ENCODE measurements at regions not wholly inside any gene's neighbourhood (a gene's known extent, or its start where the extent isn't known, plus 50 kb on each side); places are given as distances from the start of the nearest gene placed in this dataset.

DNA sequence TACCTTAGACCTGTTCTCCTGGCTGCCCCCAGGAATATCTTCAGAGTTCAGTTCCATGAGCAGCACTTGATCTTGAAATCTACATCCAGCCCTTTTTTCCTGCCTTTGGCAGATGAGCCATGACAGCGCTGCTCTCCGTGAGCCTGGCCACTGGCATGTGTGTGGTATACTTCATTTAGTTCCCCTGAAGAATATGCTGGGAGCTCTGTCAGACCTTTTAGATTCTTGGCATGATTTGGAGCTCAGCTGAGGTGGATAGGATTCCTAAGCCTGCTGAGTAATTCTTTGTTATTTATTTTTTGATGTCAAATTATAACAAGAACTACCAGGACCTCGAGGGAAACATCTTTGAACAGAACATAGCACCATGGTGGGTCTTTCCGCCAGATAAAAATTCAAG is 121.7 kb downstream of the EDEM1 start:
- TF ChIP-seq, protein P1, sequence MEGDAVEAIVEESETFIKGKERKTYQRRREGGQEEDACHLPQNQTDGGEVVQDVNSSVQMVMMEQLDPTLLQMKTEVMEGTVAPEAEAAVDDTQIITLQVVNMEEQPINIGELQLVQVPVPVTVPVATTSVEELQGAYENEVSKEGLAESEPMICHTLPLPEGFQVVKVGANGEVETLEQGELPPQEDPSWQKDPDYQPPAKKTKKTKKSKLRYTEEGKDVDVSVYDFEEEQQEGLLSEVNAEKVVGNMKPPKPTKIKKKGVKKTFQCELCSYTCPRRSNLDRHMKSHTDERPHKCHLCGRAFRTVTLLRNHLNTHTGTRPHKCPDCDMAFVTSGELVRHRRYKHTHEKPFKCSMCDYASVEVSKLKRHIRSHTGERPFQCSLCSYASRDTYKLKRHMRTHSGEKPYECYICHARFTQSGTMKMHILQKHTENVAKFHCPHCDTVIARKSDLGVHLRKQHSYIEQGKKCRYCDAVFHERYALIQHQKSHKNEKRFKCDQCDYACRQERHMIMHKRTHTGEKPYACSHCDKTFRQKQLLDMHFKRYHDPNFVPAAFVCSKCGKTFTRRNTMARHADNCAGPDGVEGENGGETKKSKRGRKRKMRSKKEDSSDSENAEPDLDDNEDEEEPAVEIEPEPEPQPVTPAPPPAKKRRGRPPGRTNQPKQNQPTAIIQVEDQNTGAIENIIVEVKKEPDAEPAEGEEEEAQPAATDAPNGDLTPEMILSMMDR (IDR thresholded peaks at IDR 0.05) = no peak
- no peak for TF ChIP-seq EP300 (IDR thresholded peaks at IDR 0.05)
